ENCODE measurements at regions not wholly inside any gene's neighbourhood (a gene's known extent, or its start where the extent isn't known, plus 50 kb on each side); places are given as distances from the start of the nearest gene placed in this dataset.

DNA sequence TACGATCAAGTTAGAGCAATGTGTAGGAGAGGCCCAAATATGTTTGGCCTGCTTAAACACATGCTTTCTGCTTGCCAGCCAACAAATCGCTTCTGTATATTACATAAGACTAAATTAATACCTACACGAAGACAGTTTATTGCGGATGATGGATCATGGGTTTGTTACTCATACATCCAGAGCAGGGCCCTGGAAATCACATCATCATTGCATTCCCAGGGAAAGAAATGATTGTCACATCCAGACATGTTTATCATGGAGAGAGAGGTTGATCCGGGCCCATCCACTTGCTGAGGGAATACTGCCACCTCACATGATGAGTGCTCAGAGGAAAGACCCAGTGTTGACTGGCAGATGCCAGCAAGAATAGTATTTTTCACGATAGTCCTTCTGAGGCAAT lies 282.6 kb downstream of the NUF2 start:
- H3K27ac ChIP-seq, result no peak overlapping the region
- no peak for TF ChIP-seq ZFX (IDR thresholded peaks at IDR 0.05; ENCODE audit: borderline replicate concordance)
- TF ChIP-seq, protein P1, sequence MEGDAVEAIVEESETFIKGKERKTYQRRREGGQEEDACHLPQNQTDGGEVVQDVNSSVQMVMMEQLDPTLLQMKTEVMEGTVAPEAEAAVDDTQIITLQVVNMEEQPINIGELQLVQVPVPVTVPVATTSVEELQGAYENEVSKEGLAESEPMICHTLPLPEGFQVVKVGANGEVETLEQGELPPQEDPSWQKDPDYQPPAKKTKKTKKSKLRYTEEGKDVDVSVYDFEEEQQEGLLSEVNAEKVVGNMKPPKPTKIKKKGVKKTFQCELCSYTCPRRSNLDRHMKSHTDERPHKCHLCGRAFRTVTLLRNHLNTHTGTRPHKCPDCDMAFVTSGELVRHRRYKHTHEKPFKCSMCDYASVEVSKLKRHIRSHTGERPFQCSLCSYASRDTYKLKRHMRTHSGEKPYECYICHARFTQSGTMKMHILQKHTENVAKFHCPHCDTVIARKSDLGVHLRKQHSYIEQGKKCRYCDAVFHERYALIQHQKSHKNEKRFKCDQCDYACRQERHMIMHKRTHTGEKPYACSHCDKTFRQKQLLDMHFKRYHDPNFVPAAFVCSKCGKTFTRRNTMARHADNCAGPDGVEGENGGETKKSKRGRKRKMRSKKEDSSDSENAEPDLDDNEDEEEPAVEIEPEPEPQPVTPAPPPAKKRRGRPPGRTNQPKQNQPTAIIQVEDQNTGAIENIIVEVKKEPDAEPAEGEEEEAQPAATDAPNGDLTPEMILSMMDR (IDR thresholded peaks at IDR 0.05), result no peak

DNA sequence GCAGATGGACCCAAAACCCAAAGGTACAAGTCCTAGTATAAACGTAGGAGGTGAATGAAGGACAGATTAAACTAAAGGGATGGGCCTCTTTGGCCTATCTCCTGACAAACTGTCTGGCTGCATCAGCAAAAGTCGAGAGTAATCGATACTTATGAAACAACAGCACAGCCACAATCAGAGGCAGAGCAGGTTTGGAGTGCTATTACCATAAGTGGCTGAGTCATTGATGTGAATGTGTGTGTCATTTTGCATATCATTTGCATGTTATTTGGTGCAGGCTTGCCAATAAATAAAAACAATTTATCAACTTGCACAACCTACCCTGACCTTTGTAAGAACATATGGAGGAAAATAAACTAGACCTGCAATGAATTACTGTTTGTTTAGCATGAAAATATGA lies 283.1 kb downstream of the NUF2 start:
- H3K27ac ChIP-seq, result no peak overlapping the region
- TF ChIP-seq, protein P1 (IDR thresholded peaks at IDR 0.05), result no peak
- TF ChIP-seq ZFX (IDR thresholded peaks at IDR 0.05; ENCODE audit: borderline replicate concordance), result no peak

- H3K27ac ChIP-seq, result no peak overlapping the region
- no peak for TF ChIP-seq ZFX (IDR thresholded peaks at IDR 0.05; ENCODE audit: borderline replicate concordance)
- TF ChIP-seq, protein P1 (IDR thresholded peaks at IDR 0.05), result no peak
Measured at GRCh38 chr1:163608979-163609378, 287.2 kb downstream of the NUF2 start.

- TF ChIP-seq ZFX (IDR thresholded peaks at IDR 0.05; ENCODE audit: borderline replicate concordance), result no peak
- TF ChIP-seq, protein P1 (IDR thresholded peaks at IDR 0.05), result no peak
- H3K27ac ChIP-seq, result no peak overlapping the region
Measured at GRCh38 chr1:163609858-163610257, 288.1 kb downstream of the NUF2 start.

DNA sequence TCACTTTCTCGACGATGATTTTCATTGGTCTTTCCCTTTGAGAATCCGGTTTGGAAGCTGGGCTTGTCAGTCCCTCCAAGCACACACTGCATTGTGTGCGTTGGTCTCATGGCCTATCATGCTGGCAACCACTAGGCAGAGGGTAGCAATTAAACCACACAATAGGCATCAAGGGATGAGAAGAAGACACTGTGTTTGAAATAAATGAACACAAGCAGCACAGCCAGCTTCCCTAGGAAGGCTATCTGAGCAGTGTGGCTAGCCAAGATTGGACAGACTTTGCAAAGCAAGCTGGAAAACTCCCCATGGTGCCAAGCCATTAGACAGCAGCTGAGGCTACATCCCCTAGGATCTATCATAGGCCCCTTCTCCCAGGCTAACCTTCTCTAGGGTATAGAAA lies 288.7 kb downstream of the NUF2 start:
- H3K27ac ChIP-seq, result no peak overlapping the region
- TF ChIP-seq, protein P1 (IDR thresholded peaks at IDR 0.05), result no peak
- no peak for TF ChIP-seq ZFX (IDR thresholded peaks at IDR 0.05; ENCODE audit: borderline replicate concordance)

- no peak overlapping the region for H3K27ac ChIP-seq
- TF ChIP-seq ZFX (IDR thresholded peaks at IDR 0.05; ENCODE audit: borderline replicate concordance), result no peak
- TF ChIP-seq, protein P1 (IDR thresholded peaks at IDR 0.05), result no peak
Measured at GRCh38 chr1:163614361-163614760, 292.6 kb downstream of the NUF2 start.

GRCh38 chr1:163628034-163628773 lies 306.4 kb downstream of the NUF2 start:
- H3K27ac ChIP-seq, result no peak overlapping the region
- no peak for TF ChIP-seq ZFX (IDR thresholded peaks at IDR 0.05; ENCODE audit: borderline replicate concordance)
- TF ChIP-seq, protein P1 (IDR thresholded peaks at IDR 0.05), result no peak

Data from 22Rv1 (cell line).